Right lobe of liver (tissue), 4 donors: ENCODE measurements at regions not wholly inside any gene's neighbourhood (a gene's known extent, or its start where the extent isn't known, plus 50 kb on each side); places are given as distances from the start of the nearest gene placed in this dataset.

Experiments used
- POLR2A ChIP-seq: fragments of 450-650 bp; IDR thresholded peaks from one replicate; pipeline ENCODE4 v1.6.1; 2017; ENCODE audit warnings: antibody characterized with exemption, mild to moderate bottlenecking
- TF ChIP-seq, protein P1 (sequence below), 4 donors: fragments of 200-600 bp in 3 of 4; fragments of 450-650 bp in 1 of 4; IDR thresholded peaks; one replicate each; pipeline versions ENCODE4 v1.5.1 to v1.8.0; 2016 to 2022; ENCODE audit warnings: antibody characterized with exemption in 4 of 4, mild to moderate bottlenecking in 2 of 4
- donor health status: DM: no; HTN: no; CAD: no.
- donor health status: DM: no; HTN: no; CAD: no.
- donor health status: DM: no; HTN: yes; CAD: no.

DNA sequence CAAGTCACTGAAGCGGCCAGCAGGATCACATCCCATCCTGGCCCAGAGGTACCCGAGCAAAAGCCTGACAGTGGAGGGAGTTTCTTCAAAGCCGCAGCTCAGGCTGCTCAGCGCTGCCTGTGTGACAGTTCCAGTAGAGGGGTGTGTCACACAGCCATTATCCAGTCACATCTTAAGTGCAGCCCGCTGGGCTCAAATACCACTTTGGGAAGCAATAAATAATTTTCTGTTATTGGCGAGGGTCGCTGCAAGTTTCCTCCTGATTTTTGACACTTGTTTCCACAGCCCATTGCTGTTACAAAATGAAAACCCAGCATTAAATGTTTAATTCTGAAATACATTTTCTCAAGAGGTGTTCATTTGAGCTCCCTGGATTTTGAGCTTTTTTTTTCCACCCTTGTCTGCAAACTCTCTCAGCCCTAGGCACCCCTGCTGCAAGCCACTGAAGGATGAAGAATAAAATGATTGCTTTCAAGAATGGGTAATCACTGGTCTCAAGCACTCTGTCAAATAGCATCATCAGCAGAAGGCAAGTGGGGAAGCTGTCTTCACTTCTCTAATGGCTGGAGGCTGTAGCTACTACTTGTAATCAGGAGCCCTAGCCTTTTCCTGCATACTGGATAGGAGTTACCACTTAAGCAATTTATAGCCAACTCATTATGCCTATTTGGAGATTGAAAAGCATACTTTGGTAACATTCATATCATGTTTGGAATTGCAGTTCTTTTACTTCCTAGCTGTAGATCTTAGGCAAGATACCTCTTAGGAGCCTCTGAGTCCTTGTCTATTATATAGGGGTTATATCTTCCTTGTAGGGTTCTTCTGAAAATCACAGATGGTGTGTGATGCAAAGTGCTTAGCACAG is 373.7 kb downstream of the METTL15 start:
- TF ChIP-seq, protein P1, sequence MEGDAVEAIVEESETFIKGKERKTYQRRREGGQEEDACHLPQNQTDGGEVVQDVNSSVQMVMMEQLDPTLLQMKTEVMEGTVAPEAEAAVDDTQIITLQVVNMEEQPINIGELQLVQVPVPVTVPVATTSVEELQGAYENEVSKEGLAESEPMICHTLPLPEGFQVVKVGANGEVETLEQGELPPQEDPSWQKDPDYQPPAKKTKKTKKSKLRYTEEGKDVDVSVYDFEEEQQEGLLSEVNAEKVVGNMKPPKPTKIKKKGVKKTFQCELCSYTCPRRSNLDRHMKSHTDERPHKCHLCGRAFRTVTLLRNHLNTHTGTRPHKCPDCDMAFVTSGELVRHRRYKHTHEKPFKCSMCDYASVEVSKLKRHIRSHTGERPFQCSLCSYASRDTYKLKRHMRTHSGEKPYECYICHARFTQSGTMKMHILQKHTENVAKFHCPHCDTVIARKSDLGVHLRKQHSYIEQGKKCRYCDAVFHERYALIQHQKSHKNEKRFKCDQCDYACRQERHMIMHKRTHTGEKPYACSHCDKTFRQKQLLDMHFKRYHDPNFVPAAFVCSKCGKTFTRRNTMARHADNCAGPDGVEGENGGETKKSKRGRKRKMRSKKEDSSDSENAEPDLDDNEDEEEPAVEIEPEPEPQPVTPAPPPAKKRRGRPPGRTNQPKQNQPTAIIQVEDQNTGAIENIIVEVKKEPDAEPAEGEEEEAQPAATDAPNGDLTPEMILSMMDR (IDR thresholded peaks at IDR 0.05): no peak
- no peak for TF ChIP-seq POLR2A
